ENCODE measurements at regions not wholly inside any gene's neighbourhood (a gene's known extent, or its start where the extent isn't known, plus 50 kb on each side); places are given as distances from the start of the nearest gene placed in this dataset.
A peak's percentile ranks its signal among the peaks of the same experiment; 100 is the strongest.
"Not testable (repeated sequence)": the region's sequence is repeated elsewhere in the genome, so short reads cannot be mapped to it uniquely, and the experiment has no call there.

DNA sequence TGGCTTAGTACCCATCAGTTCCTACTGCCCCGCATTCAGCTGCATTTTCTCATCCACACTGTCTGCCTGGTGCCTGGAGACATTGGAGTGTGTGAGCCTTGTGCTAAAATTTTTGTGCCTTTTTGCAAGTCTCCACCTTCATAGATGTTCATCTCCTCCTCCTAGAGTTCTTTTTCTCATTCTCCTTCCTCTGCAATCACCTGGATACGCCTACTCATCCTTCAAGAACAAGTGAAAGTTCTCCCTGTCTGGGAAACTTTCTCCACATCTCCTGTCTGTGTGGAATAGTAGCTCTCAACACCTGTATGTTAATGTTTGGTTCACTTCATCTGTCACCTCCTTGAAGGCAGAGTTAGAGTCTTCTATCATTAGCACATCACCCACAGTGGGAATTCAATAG, 125.7 kb upstream of the FBXL17 start:
- Histone ChIP-seq H3K9me3 (ENCODE audit: control insufficient read depth in 2 of 2, insufficient read depth in 1 of 2, low read depth in 1 of 2, low read length in 1 of 2) (no peaks in the 10 kb centered on the region), H3K4me3 (ENCODE audit: low read depth in 1 of 3, low read length in 3 of 3) (no peak overlapping the region), H3K27me3 (ENCODE audit: control insufficient read depth in 3 of 3, insufficient read depth in 3 of 3, low read length in 3 of 3) (peaks cover 0 to 2% (median 0%) of the 10 kb centered on the region in 3 donors), H3K27ac (ENCODE audit: low read depth in 1 of 3, low read length in 2 of 3) (no peak overlapping the region), H3K36me3 (ENCODE audit: control insufficient read depth in 3 of 3, insufficient read depth in 2 of 3, low read depth in 1 of 3, low read length in 3 of 3) (no peaks in the 10 kb centered on the region), H3K4me1 (ENCODE audit: control insufficient read depth in 3 of 3, insufficient read depth in 2 of 3, low read depth in 1 of 3, low read length in 2 of 3) (no peaks in the 10 kb centered on the region)
- FAIRE-seq = no peak
- WGBS, 3 donors = 85 to 86% (median 86%) methylated on average over 2 of the region's 2 CpGs
- no peak for DNase-seq

DNA sequence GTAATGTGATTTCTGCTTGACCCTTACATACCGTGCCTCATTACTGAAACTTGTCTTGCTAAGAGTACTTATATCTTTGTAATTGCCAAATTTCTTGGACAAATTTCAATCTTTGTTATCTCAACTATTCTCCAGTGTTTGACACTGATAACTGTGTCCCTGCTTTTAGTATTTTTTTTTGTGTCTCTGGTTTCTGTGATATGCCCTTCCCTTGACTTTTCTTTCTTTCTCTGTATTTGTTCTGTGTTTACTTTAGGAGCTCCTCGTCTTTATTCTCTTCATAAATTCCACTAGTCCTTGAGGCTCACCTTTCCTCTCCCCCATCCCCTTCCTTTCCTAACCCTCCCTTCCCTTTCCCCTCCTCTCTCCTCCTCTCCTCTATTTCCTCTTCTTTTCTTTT, 123.7 kb upstream of the FBXL17 start:
- Histone ChIP-seq H3K27ac (ENCODE audit: low read depth in 1 of 3, low read length in 2 of 3) (no peak overlapping the region), H3K9me3 (ENCODE audit: control insufficient read depth in 2 of 2, insufficient read depth in 1 of 2, low read depth in 1 of 2, low read length in 1 of 2) (peaks cover 0 to 9% of the 10 kb centered on the region in 2 donors), H3K4me3 (ENCODE audit: low read depth in 1 of 3, low read length in 3 of 3) (no peak overlapping the region), H3K4me1 (ENCODE audit: control insufficient read depth in 3 of 3, insufficient read depth in 2 of 3, low read depth in 1 of 3, low read length in 2 of 3) (no peaks in the 10 kb centered on the region), H3K27me3 (ENCODE audit: control insufficient read depth in 3 of 3, insufficient read depth in 3 of 3, low read length in 3 of 3) (peaks cover 0 to 2% (median 0%) of the 10 kb centered on the region in 3 donors), H3K36me3 (ENCODE audit: control insufficient read depth in 3 of 3, insufficient read depth in 2 of 3, low read depth in 1 of 3, low read length in 3 of 3) (no peaks in the 10 kb centered on the region)
- 51 to 60% (median 54%) methylated on average over 2 of the region's 2 CpGs for WGBS, 3 donors
- FAIRE-seq = no peak
- no peak for DNase-seq

DNA sequence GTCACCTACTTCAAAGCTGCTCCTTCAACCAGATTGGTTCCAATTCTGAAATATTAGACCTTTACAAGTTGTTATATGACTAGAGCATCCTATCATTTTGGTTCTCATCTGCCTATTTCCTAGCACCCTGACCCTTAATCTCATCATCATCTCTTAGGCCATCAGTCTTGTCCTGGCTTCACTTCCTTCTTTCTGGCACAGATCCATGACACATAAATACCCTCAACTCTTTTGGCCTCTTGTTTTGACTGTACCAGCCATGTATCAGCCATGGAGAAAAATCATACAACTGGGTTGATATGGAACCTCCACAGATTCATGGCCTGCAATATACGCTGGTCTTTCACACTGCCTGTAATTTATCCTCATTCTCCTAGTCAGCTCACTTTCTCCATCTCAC, 123.1 kb upstream of the FBXL17 start:
- H3K9me3 ChIP-seq (ENCODE audit: control insufficient read depth in 2 of 2, insufficient read depth in 1 of 2, low read depth in 1 of 2, low read length in 1 of 2) = peaks cover 0 to 14% of the 10 kb centered on the region in 2 donors
- H3K36me3 ChIP-seq (ENCODE audit: control insufficient read depth in 3 of 3, insufficient read depth in 2 of 3, low read depth in 1 of 3, low read length in 3 of 3) = no peaks in the 10 kb centered on the region
- 80 to 96% (median 82%) methylated on average over 1 of the region's 1 CpG for WGBS, 3 donors
- FAIRE-seq (no peak), DNase-seq (no peak)
- peaks cover 0 to 2% (median 0%) of the 10 kb centered on the region in 3 donors for H3K27me3 ChIP-seq (ENCODE audit: control insufficient read depth in 3 of 3, insufficient read depth in 3 of 3, low read length in 3 of 3)
- H3K27ac ChIP-seq (ENCODE audit: low read depth in 1 of 3, low read length in 2 of 3) = no peak overlapping the region
- no peak overlapping the region for H3K4me3 ChIP-seq (ENCODE audit: low read depth in 1 of 3, low read length in 3 of 3)
- H3K4me1 ChIP-seq (ENCODE audit: control insufficient read depth in 3 of 3, insufficient read depth in 2 of 3, low read depth in 1 of 3, low read length in 2 of 3) = no peaks in the 10 kb centered on the region

DNA sequence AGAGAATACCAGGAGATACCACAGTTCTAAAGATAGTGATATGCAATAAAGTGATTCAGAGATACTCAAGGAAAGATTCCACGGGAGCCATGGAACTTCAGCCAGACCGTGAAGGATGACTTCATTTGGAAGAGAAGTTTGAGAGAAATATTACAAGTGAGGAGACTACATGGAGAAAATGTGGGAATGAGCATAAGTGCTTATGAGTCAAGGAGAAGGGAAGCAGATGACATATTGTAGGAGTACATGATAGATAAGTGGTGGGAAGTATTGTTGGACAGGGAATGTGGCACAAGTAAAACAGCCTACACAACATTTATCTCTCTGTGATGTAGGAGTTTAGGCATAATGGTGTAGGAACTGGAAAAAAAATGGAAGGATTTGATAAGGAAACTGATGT, 122.1 kb upstream of the FBXL17 start:
- Histone ChIP-seq H3K4me1 (ENCODE audit: control insufficient read depth in 3 of 3, insufficient read depth in 2 of 3, low read depth in 1 of 3, low read length in 2 of 3) (no peaks in the 10 kb centered on the region), H3K27me3 (ENCODE audit: control insufficient read depth in 3 of 3, insufficient read depth in 3 of 3, low read length in 3 of 3) (peaks cover 0 to 2% (median 0%) of the 10 kb centered on the region in 3 donors), H3K27ac (ENCODE audit: low read depth in 1 of 3, low read length in 2 of 3) (no peak overlapping the region), H3K9me3 (ENCODE audit: control insufficient read depth in 2 of 2, insufficient read depth in 1 of 2, low read depth in 1 of 2, low read length in 1 of 2) (peaks cover 0 to 19% of the 10 kb centered on the region in 2 donors), H3K4me3 (ENCODE audit: low read depth in 1 of 3, low read length in 3 of 3) (no peak overlapping the region), H3K36me3 (ENCODE audit: control insufficient read depth in 3 of 3, insufficient read depth in 2 of 3, low read depth in 1 of 3, low read length in 3 of 3) (no peaks in the 10 kb centered on the region)
- DNase-seq (no peak), FAIRE-seq (no peak)
- WGBS, 3 donors = 67 to 80% (median 76%) methylated on average over 2 of the region's 2 CpGs

DNA sequence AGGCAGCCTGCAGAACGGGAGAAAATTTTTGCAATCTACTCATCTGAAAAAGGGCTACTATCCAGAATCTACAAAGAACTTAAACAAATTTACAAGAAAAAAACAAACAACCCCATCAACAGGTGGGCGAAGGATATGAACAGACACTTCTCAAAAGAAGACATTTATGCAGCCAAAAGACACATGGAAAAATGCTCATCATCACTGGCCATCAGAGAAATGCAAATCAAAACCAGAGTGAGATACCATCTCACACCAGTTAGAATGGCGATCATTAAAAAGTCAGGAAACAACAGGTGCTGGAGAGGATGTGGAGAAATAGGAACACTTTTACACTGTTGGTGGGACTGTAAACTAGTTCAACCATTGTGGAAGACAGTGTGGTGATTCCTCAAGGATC, 113.7 kb upstream of the FBXL17 start:
- 77 to 87% (median 86%) methylated on average over 3 of the region's 3 CpGs for WGBS, 3 donors
- DNase-seq; H3K27ac ChIP-seq (ENCODE audit: low read depth in 1 of 3, low read length in 2 of 3); H3K36me3 ChIP-seq (ENCODE audit: control insufficient read depth in 3 of 3, insufficient read depth in 2 of 3, low read depth in 1 of 3, low read length in 3 of 3); H3K27me3 ChIP-seq (ENCODE audit: control insufficient read depth in 3 of 3, insufficient read depth in 3 of 3, low read length in 3 of 3); H3K4me3 ChIP-seq (ENCODE audit: low read depth in 1 of 3, low read length in 3 of 3); H3K4me1 ChIP-seq (ENCODE audit: control insufficient read depth in 3 of 3, insufficient read depth in 2 of 3, low read depth in 1 of 3, low read length in 2 of 3); H3K9me3 ChIP-seq (ENCODE audit: control insufficient read depth in 2 of 2, insufficient read depth in 1 of 2, low read depth in 1 of 2, low read length in 1 of 2); FAIRE-seq: not testable (repeated sequence)

DNA sequence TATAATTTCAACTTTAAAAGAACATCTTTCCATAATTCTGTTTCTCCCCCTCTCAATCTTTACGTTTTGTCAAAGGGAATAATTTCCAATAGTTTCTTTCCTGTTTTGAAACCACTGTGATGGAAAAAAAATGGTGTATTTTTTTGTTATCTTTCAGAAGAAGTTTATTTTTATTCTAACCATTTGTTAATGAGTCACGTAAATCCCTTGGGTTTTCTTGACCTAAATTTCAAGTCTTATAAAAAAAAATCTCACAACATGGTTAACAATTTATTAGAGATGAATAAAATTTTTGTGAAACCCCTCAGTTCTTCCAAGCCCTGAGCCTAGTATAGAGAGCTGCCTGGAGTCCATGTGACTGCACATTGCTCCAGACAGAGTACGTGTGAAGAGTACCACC, 106.1 kb upstream of the FBXL17 start:
- Histone ChIP-seq H3K4me3 (ENCODE audit: low read depth in 1 of 3, low read length in 3 of 3) (no peak overlapping the region), H3K27ac (ENCODE audit: low read depth in 1 of 3, low read length in 2 of 3) (no peak overlapping the region), H3K4me1 (ENCODE audit: control insufficient read depth in 3 of 3, insufficient read depth in 2 of 3, low read depth in 1 of 3, low read length in 2 of 3) (no peaks in the 10 kb centered on the region), H3K36me3 (ENCODE audit: control insufficient read depth in 3 of 3, insufficient read depth in 2 of 3, low read depth in 1 of 3, low read length in 3 of 3) (no peaks in the 10 kb centered on the region), H3K9me3 (ENCODE audit: control insufficient read depth in 2 of 2, insufficient read depth in 1 of 2, low read depth in 1 of 2, low read length in 1 of 2) (no peaks in the 10 kb centered on the region), H3K27me3 (ENCODE audit: control insufficient read depth in 3 of 3, insufficient read depth in 3 of 3, low read length in 3 of 3) (no peaks in the 10 kb centered on the region)
- FAIRE-seq (no peak), DNase-seq (no peak)
- 65 to 76% (median 65%) methylated on average over 3 of the region's 3 CpGs for WGBS, 3 donors

DNA sequence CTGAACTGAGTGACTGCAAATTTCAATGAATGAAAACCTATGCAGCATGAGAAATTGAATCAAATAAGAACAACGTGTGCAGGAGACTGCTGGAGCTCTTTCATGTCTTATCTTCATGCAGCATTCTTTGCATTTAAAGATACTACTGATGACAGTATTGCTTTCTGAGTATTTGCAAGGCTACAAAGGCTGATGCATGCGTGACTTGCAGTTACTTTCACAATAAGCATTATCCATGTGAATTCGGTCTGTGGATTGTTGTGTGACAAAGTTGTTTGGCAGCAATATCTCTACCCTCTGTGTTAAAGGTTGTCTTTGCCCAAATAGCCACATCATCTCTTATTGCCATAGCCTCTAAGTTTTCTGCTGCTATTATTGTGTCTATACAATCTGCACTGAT, 102.1 kb upstream of the FBXL17 start:
- 62 to 79% (median 70%) methylated on average over 3 of the region's 3 CpGs for WGBS, 3 donors
- Histone ChIP-seq H3K4me1 (ENCODE audit: control insufficient read depth in 3 of 3, insufficient read depth in 2 of 3, low read depth in 1 of 3, low read length in 2 of 3) (no peaks in the 10 kb centered on the region), H3K36me3 (ENCODE audit: control insufficient read depth in 3 of 3, insufficient read depth in 2 of 3, low read depth in 1 of 3, low read length in 3 of 3) (no peaks in the 10 kb centered on the region), H3K9me3 (ENCODE audit: control insufficient read depth in 2 of 2, insufficient read depth in 1 of 2, low read depth in 1 of 2, low read length in 1 of 2) (no peaks in the 10 kb centered on the region), H3K27me3 (ENCODE audit: control insufficient read depth in 3 of 3, insufficient read depth in 3 of 3, low read length in 3 of 3) (no peaks in the 10 kb centered on the region), H3K4me3 (ENCODE audit: low read depth in 1 of 3, low read length in 3 of 3) (no peak overlapping the region), H3K27ac (ENCODE audit: low read depth in 1 of 3, low read length in 2 of 3) (no peak overlapping the region)
- FAIRE-seq (no peak), DNase-seq (no peak)

DNA sequence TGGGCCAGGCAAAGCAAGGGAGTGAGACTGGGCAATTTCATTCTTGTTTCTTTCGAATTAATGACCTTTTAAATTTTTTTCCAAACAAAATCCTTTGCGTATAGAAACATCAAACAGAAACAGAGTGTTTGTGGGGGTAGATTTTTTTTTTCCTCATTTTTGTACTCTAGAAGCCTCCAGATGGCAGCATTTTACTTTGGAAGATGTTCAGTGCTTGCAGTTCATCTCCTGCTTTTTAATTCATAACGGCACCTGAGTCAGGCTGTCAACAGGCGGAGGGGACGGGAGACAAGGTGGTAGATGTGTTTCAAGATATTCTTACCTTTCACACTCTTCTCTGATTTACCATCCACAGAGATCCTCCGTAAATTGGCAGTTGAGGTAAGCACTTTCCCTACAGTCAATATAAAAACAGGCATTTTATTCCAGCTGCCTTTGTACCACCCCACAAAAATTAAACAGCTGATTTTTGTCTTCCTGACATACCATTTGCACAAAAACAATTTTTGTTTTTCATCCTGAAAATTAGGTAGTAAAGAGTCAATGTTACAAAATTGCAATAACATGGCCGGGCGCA, 99.5 kb upstream of the FBXL17 start:
- no peak for FAIRE-seq
- Histone ChIP-seq H3K9me3 (ENCODE audit: control insufficient read depth in 2 of 2, insufficient read depth in 1 of 2, low read depth in 1 of 2, low read length in 1 of 2) (no peaks in the 10 kb centered on the region), H3K27me3 (ENCODE audit: control insufficient read depth in 3 of 3, insufficient read depth in 3 of 3, low read length in 3 of 3) (no peaks in the 10 kb centered on the region), H3K27ac (ENCODE audit: low read depth in 1 of 3, low read length in 2 of 3) (no peak overlapping the region), H3K4me3 (ENCODE audit: low read depth in 1 of 3, low read length in 3 of 3) (no peak overlapping the region), H3K36me3 (ENCODE audit: control insufficient read depth in 3 of 3, insufficient read depth in 2 of 3, low read depth in 1 of 3, low read length in 3 of 3) (no peaks in the 10 kb centered on the region), H3K4me1 (ENCODE audit: control insufficient read depth in 3 of 3, insufficient read depth in 2 of 3, low read depth in 1 of 3, low read length in 2 of 3) (no peaks in the 10 kb centered on the region)
- DNase-seq = peak; percentile 41 to 50
- 31 to 40% (median 38%) methylated on average over 8 of the region's 8 CpGs for WGBS, 3 donors

DNA sequence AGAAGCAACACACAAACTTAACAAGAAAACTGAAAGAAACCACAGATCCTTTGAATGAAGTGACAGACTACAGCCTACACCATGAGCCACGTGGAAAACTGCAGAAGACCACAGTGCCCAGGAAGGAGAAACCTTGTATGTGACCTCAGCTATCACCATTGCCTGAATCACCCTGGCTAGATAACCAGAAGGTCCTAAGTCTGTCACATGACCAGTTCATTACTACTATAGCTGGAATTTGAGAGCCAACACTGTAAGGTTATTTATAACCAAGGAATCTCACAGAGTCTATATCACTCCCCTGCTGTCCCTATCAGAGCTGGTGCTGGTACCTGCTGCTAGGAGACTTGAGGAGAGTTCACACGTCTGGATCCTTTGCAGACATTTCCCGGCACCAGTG, 90.3 kb upstream of the FBXL17 start:
- no peak for FAIRE-seq
- Histone ChIP-seq H3K36me3 (ENCODE audit: control insufficient read depth in 3 of 3, insufficient read depth in 2 of 3, low read depth in 1 of 3, low read length in 3 of 3) (no peaks in the 10 kb centered on the region), H3K4me1 (ENCODE audit: control insufficient read depth in 3 of 3, insufficient read depth in 2 of 3, low read depth in 1 of 3, low read length in 2 of 3) (no peaks in the 10 kb centered on the region), H3K9me3 (ENCODE audit: control insufficient read depth in 2 of 2, insufficient read depth in 1 of 2, low read depth in 1 of 2, low read length in 1 of 2) (no peaks in the 10 kb centered on the region), H3K27me3 (ENCODE audit: control insufficient read depth in 3 of 3, insufficient read depth in 3 of 3, low read length in 3 of 3) (no peaks in the 10 kb centered on the region), H3K4me3 (ENCODE audit: low read depth in 1 of 3, low read length in 3 of 3) (no peak overlapping the region), H3K27ac (ENCODE audit: low read depth in 1 of 3, low read length in 2 of 3) (no peak overlapping the region)
- DNase-seq = peak in 1 of 2 donors; percentile 8
- 70 to 81% (median 72%) methylated on average over 3 of the region's 3 CpGs for WGBS, 3 donors

Measured in small intestine (tissue), 7 donors.